Skeletal muscle cell (primary cell): ENCODE measurements at regions not wholly inside any gene's neighbourhood (a gene's known extent, or its start where the extent isn't known, plus 50 kb on each side); places are given as distances from the start of the nearest gene placed in this dataset.

ENCODE experiments used
- DNase-seq: peaks from one replicate; pipeline ENCODE4 v3.0.0-alpha.2; 2010; ENCODE audit warnings: low read depth
- H3K4me3 ChIP-seq: 2 replicates; pipeline ENCODE4 v1.5.1; 2011; ENCODE audit warnings: low read depth, mild to moderate bottlenecking, control low read depth, low read length, moderate library complexity

GRCh38 chr7:12508005-12508404 is 62.5 kb upstream of the SCIN start:
- no peak overlapping the region for H3K4me3 ChIP-seq
- no peak for DNase-seq

GRCh38 chr7:12508554-12508953 is 62.0 kb upstream of the SCIN start:
- no peak overlapping the region for H3K4me3 ChIP-seq
- DNase-seq, result no peak

- no peak overlapping the region for H3K4me3 ChIP-seq
- no peak for DNase-seq
Observed at GRCh38 chr7:12517451-12517850, 53.1 kb upstream of the SCIN start.

GRCh38 chr7:12518920-12519681 is 51.4 kb upstream of the SCIN start:
- no peak overlapping the region for H3K4me3 ChIP-seq
- DNase-seq, result no peak

GRCh38 chr7:12519682-12520009 is 50.9 kb upstream of the SCIN start:
- H3K4me3 ChIP-seq, result no peak overlapping the region
- no peak for DNase-seq
